GM18499 (cell line): ENCODE measurements at regions not wholly inside any gene's neighbourhood (a gene's known extent, or its start where the extent isn't known, plus 50 kb on each side); places are given as distances from the start of the nearest gene placed in this dataset.
"Not testable (repeated sequence)": the region's sequence is repeated elsewhere in the genome, so short reads cannot be mapped to it uniquely, and the experiment has no call there.

Experiments used
- ATAC-seq: cut with Tn5 transposase; IDR thresholded peaks from one replicate; pipeline ENCODE4 v1.9.1; 2021; ENCODE audit warnings: moderate number of reproducible peaks; ENCODE audit not compliant: insufficient read depth, unreplicated experiment

- ATAC-seq = no peak
These were observed 144.7 kb downstream of the NAA11 start for GRCh38 chr4:79181190-79181589.

DNA sequence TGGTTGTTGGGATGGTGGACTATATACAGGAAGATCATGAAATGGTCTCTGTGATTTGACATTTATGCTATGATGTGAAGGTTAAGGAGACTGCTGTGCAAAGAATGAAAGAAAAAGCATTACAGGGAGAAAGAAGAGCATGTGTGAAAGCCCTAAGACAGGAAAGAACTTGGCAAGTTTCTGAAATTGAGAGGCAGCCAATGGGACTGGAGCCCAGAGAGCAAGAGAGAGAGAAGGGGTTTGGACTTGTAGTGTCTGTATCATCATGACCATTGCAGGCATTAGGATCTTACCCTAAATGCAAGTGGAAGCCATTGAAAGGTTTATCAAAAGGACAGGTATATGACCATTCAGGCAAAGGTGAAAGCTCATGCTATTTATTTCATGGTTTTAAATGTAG is 147.1 kb downstream of the NAA11 start:
- no peak for ATAC-seq

DNA sequence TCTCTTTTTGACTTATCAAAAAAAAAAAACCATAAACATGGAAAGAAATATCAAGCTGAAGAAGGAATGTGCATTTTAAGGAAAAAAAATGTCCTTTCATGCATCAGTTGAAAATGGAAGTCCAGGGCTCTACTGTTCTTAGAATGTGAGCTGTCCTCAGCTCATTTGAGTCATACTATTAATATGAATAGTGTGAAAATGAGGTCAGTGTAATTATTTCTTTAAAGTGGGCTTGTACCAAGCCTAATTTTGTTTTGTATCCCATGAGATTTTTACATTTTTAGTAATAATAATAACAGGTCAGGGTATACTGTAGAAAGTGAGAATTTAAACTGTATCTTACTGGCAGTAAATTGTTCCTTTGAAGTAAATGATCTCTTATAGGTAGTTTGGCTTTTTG is 148.5 kb downstream of the NAA11 start:
- peak; percentile 76 for ATAC-seq

DNA sequence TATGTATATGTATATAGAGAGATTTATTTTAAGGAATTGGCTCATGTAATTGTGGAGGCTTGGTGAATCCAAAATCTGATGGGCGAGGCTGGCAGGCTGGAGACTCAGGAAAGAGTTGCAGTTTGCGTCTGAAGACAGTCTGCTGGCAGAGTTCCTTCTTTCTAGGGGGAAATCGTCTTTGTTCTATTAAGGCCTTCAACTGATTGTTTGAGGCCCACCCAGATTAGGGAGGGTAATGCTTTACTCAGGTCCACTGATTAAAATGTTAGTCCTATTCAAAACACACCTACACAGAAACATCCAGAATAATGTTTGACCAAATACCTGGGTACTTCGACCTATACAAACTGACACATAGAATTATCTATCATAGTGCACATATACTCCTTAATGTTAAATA is 149.5 kb downstream of the NAA11 start:
- no peak for ATAC-seq

DNA sequence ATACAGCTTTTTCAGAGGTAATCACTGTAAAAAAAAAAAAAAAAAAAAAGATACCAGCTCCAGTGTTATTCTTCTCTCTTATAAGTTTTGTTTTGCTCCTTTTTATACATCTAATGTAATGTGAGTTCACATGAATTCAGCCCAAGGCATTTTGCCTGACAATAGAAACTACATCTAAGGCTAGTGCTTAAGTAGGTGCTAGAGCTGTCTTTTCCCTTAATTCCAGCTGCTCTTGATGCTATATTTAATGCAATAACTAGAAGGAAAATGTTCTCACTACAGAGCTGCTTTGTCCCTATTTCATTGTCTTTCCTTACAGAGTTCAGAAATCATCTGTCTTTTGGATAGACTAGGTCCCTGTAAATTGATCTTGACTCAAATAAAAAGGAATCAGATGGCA is 150.1 kb downstream of the NAA11 start:
- no peak for ATAC-seq

GRCh38 chr4:79174490-79175252 is 151.2 kb downstream of the NAA11 start:
- no peak for ATAC-seq

GRCh38 chr4:79173186-79173585 is 152.7 kb downstream of the NAA11 start:
- ATAC-seq = no peak

- ATAC-seq = no peak
These were observed 155.8 kb downstream of the NAA11 start for GRCh38 chr4:79170077-79170476.

GRCh38 chr4:79164907-79165610 is 160.8 kb downstream of the NAA11 start:
- no peak for ATAC-seq

DNA sequence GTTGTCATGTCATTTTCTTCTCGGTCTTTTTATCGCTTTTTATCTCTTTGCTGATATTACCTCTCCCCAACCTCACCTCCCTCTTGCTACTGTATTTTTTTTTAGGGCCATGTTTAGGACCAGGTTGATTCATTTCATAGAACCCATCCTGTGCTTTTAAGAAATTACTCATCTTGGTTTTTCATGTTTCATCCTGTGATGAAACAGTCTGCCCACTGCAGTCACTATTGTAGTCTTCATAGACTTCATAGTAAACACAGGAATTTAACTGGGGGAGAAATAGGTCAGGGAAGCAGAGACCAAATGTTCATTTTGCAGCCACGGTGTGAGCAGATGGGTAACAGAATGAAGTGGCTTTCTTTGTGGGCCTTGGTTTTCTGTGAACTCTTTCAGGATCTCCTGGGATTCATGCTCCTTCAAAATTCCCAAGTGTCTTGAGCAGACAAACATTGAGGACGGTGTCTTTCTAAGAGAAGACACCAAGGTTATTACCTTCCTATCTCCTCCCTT is 161.8 kb downstream of the NAA11 start:
- ATAC-seq = no peak

GRCh38 chr4:79160962-79161361 is 164.9 kb downstream of the NAA11 start:
- no peak for ATAC-seq

DNA sequence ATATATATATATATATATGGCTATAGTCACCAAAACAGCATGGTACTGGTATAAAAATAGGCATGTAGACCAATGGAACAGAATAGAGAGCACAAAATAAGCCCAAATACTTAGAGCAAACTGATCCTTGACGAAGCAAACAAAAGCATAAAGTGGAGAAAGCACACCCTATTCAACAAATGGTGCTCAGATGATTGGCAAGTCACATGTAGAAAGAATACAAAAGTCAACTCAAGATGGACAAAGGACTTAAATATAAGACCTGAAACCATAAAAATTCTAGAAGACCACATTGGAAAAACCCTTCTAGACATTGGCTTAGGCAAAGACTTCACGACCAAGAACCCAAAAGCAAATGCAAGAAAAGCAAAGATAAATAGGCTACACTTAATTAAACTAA is 167.2 kb downstream of the NAA11 start:
- not testable (repeated sequence) for ATAC-seq

GRCh38 chr4:79155336-79155735 is 170.5 kb downstream of the NAA11 start:
- no peak for ATAC-seq

DNA sequence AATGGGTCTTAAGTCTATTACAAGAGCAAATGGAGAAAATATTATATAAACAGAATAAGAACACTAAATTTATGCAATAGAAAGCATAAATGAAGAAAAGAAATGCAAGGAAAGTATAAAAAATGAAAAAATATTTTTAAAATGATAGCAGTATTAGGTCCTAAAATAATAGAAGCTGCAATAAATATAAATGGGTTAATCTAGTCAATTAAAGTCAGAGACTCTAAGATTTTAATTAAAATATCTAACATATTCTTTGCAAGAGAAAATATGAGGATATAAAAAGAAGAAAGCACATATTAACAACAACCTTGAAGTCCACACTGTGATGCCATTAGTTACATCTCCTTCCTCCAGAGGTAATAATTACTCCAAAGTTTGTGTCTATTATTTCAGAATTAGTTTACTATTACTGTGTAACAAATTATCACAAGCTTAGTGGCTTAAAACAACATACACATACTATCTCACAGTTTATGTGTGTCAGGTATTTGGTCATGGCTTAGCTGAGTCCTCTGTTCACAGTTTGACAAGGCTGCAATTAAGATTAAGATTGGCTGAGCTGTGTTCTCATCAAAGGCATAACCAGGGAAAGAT is 174.9 kb downstream of the NAA11 start:
- no peak for ATAC-seq

DNA sequence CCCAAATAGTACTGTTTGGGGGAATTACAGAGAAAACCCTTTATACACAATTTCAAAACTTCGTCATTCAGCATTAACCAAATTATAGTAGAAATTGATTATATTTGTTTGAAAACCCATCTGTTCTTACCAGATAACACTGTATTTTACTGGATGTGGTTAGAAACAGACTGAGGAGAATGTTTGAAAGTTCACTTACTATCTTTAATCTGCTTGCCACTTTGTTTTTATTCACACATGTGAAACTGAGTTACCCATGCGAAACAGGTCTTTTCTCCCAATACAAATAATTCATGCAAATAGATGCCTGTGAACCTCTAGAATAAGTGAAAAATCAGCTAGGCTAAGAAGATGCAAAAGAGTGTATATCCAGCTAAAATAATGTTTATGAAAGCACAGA is 177.5 kb downstream of the NAA11 start:
- ATAC-seq = no peak

- no peak for ATAC-seq
These were observed 178.6 kb downstream of the NAA11 start for GRCh38 chr4:79147251-79147650.

DNA sequence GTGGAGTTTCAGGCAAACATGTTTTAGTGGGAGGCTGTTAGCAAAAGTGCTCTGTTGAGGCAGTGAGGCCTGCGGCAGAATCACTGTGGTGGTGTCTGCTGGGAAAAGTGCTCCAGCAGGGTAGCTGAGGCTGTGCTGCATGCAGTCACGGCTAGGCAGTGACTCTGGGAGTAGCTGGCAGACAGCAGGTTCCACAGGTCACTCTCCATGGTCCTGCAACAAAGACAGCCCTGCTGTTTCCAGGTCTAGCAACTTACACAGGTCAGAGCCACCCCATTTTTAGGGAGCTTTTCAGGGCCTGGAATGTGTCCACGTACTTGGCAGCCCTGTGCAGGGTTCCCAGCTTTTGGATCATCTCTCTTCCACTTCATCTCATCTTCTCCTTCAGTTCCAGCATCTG is 184.3 kb downstream of the NAA11 start:
- no peak for ATAC-seq

DNA sequence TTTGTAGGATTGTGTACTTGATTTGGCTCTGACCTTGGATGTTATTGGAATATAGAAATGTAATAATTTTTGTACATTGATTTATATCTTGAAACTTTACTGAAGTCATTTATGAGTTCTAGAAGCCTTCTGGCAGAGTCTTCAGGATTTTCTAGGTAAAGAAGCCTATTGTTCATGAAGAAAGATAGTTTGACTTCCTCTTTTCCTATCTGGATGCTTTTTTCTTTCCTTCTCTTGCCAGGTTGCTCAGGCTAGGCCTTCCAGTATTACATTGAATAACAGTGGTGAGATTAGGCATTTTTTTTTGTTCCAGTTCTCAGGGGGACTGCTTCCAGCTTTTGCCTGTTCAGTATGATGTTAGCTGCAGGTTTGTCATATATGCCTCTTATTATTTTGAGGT is 191.1 kb downstream of the NAA11 start:
- ATAC-seq = no peak

- no peak for ATAC-seq
These were observed 193.0 kb downstream of the NAA11 start for GRCh38 chr4:79132826-79133225.

DNA sequence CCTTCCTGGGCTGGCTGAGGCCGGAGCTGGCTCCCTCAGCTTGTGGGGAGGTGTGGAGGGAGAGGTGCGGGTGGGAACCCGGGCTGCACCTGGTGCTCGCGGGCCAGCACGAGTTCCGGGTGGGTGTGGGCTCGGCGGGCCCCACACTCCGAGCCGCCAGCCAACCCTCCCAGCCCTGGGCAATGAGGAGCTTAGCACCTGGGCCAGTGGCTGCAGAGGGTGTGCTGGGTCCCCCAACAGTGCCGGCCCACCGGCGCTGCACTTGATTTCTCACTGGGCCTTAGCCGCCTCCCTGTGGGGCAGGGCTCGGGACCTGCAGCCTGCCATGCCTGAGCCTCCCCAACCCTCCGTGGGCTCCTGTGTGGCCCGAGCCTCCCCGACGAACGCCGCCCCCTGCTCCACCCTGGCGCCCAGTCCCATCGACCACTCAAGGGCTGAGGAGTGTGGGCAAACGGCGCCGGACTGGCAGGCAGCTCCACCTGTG is 182.7 kb upstream of the PAQR3 start:
- no peak for ATAC-seq

- no peak for ATAC-seq
These were observed 182.0 kb upstream of the PAQR3 start for GRCh38 chr4:79121223-79121622.
